ENCODE measurements at regions not wholly inside any gene's neighbourhood (a gene's known extent, or its start where the extent isn't known, plus 50 kb on each side); places are given as distances from the start of the nearest gene placed in this dataset.

DNA sequence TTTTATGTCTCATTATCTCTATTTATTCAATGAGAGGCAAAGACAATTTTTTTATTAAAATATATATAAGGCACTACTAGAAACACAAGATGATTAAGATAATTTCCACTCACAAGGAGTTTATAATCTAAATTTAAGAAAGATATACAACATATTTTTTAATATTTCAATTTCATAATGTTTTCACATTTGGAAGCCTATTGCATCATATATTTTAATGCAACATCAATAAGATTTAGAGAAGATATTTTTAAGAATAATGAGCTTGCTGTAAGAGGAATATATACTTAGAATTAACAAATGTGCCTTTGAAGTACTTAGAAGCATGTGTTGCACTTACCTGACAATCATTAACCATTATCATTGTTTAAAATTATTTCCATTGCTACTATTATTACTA lies 597.7 kb upstream of the BTBD3 start:
- TF ChIP-seq, protein P1, sequence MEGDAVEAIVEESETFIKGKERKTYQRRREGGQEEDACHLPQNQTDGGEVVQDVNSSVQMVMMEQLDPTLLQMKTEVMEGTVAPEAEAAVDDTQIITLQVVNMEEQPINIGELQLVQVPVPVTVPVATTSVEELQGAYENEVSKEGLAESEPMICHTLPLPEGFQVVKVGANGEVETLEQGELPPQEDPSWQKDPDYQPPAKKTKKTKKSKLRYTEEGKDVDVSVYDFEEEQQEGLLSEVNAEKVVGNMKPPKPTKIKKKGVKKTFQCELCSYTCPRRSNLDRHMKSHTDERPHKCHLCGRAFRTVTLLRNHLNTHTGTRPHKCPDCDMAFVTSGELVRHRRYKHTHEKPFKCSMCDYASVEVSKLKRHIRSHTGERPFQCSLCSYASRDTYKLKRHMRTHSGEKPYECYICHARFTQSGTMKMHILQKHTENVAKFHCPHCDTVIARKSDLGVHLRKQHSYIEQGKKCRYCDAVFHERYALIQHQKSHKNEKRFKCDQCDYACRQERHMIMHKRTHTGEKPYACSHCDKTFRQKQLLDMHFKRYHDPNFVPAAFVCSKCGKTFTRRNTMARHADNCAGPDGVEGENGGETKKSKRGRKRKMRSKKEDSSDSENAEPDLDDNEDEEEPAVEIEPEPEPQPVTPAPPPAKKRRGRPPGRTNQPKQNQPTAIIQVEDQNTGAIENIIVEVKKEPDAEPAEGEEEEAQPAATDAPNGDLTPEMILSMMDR (IDR thresholded peaks at IDR 0.05; ENCODE audit: low read depth, low read length): no peak
- DNase-seq (ENCODE audit: extremely low read depth, low read depth): no peak

DNA sequence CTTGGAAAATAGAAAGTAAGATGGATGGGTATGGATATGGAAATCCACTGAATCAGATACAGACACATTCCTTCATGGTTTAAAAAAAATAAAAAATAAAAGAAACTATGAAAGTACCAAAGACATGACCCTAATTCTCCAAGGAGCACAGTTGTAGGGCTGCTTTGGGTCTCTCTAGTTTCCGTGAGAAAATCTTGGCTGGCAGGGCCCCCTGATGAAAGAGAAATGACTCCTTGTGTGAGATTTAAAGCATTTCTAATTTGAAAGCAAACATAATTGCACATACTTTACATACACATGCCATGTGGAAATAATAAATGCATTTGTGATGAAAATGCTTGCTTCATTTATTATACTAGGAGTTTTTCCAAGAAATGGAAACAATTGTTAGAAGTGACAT lies 593.9 kb upstream of the BTBD3 start:
- TF ChIP-seq, protein P1 (IDR thresholded peaks at IDR 0.05; ENCODE audit: low read depth, low read length): no peak
- no peak for DNase-seq (ENCODE audit: extremely low read depth, low read depth)

DNA sequence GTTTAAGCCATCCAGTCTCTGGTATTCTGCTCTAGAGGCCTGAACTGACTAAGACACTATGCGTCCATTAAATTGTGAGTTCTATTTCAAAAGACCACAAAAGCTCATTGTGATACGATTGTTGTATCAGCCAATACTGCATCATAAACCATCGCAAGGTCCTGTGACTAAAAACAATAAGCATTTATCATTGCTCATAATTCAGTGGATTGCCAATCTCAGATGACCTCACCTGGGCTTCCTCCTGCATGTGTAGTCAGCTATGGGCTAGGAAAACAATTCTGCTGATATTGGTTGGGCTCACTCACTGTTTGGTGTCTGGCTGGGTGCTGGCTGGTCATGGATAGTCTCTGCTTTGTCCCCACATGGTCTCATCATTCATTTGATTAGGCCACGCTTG lies 592.7 kb upstream of the BTBD3 start:
- DNase-seq (ENCODE audit: extremely low read depth, low read depth): no peak
- TF ChIP-seq, protein P1 (IDR thresholded peaks at IDR 0.05; ENCODE audit: low read depth, low read length): no peak

DNA sequence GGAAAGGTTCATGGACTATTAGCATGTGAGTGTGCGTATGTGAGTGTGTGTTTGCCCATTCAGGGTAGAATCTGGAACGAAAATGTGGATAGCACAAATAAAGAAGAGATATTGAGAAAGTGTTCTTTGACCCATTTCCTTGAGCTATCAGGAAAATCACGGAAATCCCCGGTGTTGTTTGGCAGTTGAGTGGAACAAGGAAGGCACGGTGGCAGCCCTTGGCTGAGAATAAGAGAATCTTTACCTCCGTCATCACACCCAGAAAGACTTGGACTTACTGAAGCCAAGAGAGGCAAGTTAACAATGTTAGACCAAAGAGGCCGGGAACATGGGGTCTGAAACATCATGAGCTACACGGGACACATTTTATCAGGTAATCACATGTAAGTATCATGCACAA lies 588.9 kb upstream of the BTBD3 start:
- TF ChIP-seq, protein P1 (IDR thresholded peaks at IDR 0.05; ENCODE audit: low read depth, low read length): no peak
- no peak for DNase-seq (ENCODE audit: extremely low read depth, low read depth)

DNA sequence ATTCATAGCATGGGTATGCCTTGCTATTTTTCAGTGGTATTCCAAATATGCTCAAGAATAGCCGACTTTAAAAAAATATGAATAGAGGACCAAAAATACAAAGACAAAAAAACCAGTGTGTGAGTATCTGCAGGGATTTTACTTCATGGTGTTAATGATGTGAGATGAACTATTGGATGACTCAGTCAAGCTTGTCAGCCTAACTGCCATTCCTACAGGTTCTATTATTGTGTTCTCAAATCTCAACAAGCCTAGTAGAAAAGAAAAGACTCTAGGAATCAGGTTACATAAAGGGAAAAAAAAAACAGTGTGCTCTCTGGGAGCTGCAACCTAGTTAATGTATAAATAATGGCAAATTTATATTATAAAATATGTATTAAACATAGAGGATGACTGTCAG lies 588.4 kb upstream of the BTBD3 start:
- no peak for DNase-seq (ENCODE audit: extremely low read depth, low read depth)
- TF ChIP-seq, protein P1 (IDR thresholded peaks at IDR 0.05; ENCODE audit: low read depth, low read length): no peak

DNA sequence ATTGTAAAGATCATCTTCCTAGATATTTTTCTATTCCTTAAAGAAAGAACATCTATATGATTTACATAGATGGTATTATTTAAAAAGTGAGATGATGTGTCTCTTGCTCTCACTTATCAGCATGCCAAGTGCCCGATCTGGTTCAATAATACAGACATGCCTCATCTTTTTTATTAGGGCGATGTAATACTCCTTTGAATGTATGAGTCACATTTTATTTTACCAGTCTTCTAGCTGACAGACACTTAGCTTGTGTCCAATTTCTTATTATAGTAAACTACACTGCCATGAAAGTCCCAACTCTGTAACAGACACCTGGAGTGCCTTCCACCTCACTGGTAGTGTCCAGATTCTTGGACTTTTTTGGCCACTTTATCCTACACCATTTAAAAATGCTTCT lies 586.6 kb upstream of the BTBD3 start:
- TF ChIP-seq, protein P1 (IDR thresholded peaks at IDR 0.05; ENCODE audit: low read depth, low read length): no peak
- DNase-seq (ENCODE audit: extremely low read depth, low read depth): no peak

DNA sequence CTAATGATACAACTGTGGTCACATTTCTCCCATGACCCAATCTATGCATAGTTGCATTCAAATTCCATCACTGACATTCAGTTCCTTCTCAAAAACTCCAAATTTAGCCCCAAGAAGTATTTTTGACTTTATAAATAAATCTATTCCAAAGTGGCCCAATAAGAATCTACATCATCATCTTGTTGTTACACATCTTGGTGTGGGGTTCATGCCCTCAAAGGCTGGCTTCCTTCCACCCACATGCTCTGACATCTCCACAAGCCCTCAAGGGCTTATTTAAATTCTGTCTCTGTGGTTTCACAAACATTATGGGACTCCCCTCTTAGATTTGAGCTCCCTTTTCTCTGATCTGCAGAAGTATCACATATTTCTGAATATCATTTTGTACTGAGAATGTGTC lies 585.3 kb upstream of the BTBD3 start:
- TF ChIP-seq, protein P1 (IDR thresholded peaks at IDR 0.05; ENCODE audit: low read depth, low read length): no peak
- DNase-seq (ENCODE audit: extremely low read depth, low read depth): no peak
